ENCODE measurements at regions not wholly inside any gene's neighbourhood (a gene's known extent, or its start where the extent isn't known, plus 50 kb on each side); places are given as distances from the start of the nearest gene placed in this dataset.
"Not testable (repeated sequence)": the region's sequence is repeated elsewhere in the genome, so short reads cannot be mapped to it uniquely, and the experiment has no call there.

- DNase-seq (no peak), ATAC-seq (no peak)
- Mint-ChIP-seq H3K4me1 (no peaks in the 10 kb centered on the region), H3K4me3 (no peak overlapping the region), H3K36me3 (peaks cover 0 to 25% (median 3%) of the 10 kb centered on the region in 3 donors), H3K9me3 (peaks cover 17 to 44% (median 30%) of the 10 kb centered on the region in 9 donors), H3K27ac (no peak overlapping the region), H3K27me3 (peaks cover 0 to 7% (median 0%) of the 10 kb centered on the region in 5 donors)
- POLR2A ChIA-PET: no interaction called here
These were observed 105.6 kb upstream of the NECTIN3 start for GRCh38 chr3:110965976-110966375.

- POLR2A ChIA-PET: no interaction called here
- DNase-seq (no peak), ATAC-seq (no peak)
- Mint-ChIP-seq H3K9me3 (peaks cover 10 to 36% (median 23%) of the 10 kb centered on the region in 9 donors), H3K36me3 (peaks cover 0 to 25% (median 3%) of the 10 kb centered on the region in 3 donors), H3K27ac (no peak overlapping the region), H3K27me3 (peaks cover 0 to 6% (median 0%) of the 10 kb centered on the region in 5 donors), H3K4me1 (no peaks in the 10 kb centered on the region), H3K4me3 (no peak overlapping the region)
These were observed 104.5 kb upstream of the NECTIN3 start for GRCh38 chr3:110966966-110967663.

- Mint-ChIP-seq H3K27ac (no peak overlapping the region), H3K4me3 (no peak overlapping the region), H3K4me1 (no peaks in the 10 kb centered on the region), H3K36me3 (peaks cover 0 to 25% (median 3%) of the 10 kb centered on the region in 3 donors), H3K27me3 (peaks cover 0 to 6% (median 4%) of the 10 kb centered on the region in 5 donors), H3K9me3 (peaks cover 7 to 33% (median 20%) of the 10 kb centered on the region in 9 donors)
- ATAC-seq (no peak), DNase-seq (no peak)
- POLR2A ChIA-PET: no interaction called here
These were observed 103.5 kb upstream of the NECTIN3 start for GRCh38 chr3:110968076-110968475.

- no peak for ATAC-seq
- H3K9me3 Mint-ChIP-seq: peaks cover under 1 to 21% (median 11%) of the 10 kb centered on the region in 9 donors
- POLR2A ChIA-PET: no interaction called here
- peaks cover 3 to 12% (median 7%) of the 10 kb centered on the region in 5 donors for H3K27me3 Mint-ChIP-seq
- no peaks in the 10 kb centered on the region for H3K4me1 Mint-ChIP-seq
- peaks cover 0 to 22% (median 3%) of the 10 kb centered on the region in 3 donors for H3K36me3 Mint-ChIP-seq
- no peak overlapping the region for H3K4me3 Mint-ChIP-seq
- H3K27ac Mint-ChIP-seq: peak overlapping the region in 1 of 10 donors; percentile 25
- DNase-seq: no peak
These were observed 102.1 kb upstream of the NECTIN3 start for GRCh38 chr3:110969229-110970211.

- ATAC-seq: no peak
- no peak overlapping the region for H3K27ac Mint-ChIP-seq
- POLR2A ChIA-PET: no interaction called here
These were observed 100.5 kb upstream of the NECTIN3 start for GRCh38 chr3:110971010-110971601.

GRCh38 chr3:110973263-110973895, 98.2 kb upstream of the NECTIN3 start:
- Mint-ChIP-seq H3K27ac (no peak overlapping the region), H3K9me3 (peaks cover 0 to 14% (median 7%) of the 10 kb centered on the region in 9 donors), H3K27me3 (peaks cover 0 to 10% (median 9%) of the 10 kb centered on the region in 5 donors), H3K36me3 (peaks cover 0 to 12% (median 3%) of the 10 kb centered on the region in 3 donors), H3K4me1 (no peaks in the 10 kb centered on the region), H3K4me3 (no peak overlapping the region)
- DNase-seq (no peak), ATAC-seq (no peak)
- POLR2A ChIA-PET: no interaction called here

More at GRCh38 chr3:110971010-110971601, 100.5 kb upstream of the NECTIN3 start:
- Mint-ChIP-seq H3K4me1 (no peaks in the 10 kb centered on the region), H3K36me3 (peaks cover 0 to 12% (median 3%) of the 10 kb centered on the region in 3 donors), H3K9me3 (peaks cover 0 to 14% (median 7%) of the 10 kb centered on the region in 9 donors), H3K4me3 (no peak overlapping the region), H3K27me3 (peaks cover 3 to 12% (median 9%) of the 10 kb centered on the region in 5 donors)
- DNase-seq: no peak

- Mint-ChIP-seq H3K27ac (no peak overlapping the region), H3K36me3 (peaks cover 0 to 5% (median 3%) of the 10 kb centered on the region in 3 donors), H3K9me3 (peaks cover 0 to 2% (median 0%) of the 10 kb centered on the region in 9 donors), H3K27me3 (peaks cover 0 to 10% (median 9%) of the 10 kb centered on the region in 5 donors), H3K4me3 (no peak overlapping the region), H3K4me1 (no peaks in the 10 kb centered on the region)
- DNase-seq: no peak
- POLR2A ChIA-PET: no interaction called here
- ATAC-seq: no peak
These were observed 96.7 kb upstream of the NECTIN3 start for GRCh38 chr3:110974902-110975301.

GRCh38 chr3:110984456-110985250, 87.0 kb upstream of the NECTIN3 start:
- H3K4me3 Mint-ChIP-seq: no peak overlapping the region
- no peak for ATAC-seq
- H3K4me1 Mint-ChIP-seq: no peaks in the 10 kb centered on the region
- no peak overlapping the region for H3K27ac Mint-ChIP-seq
- peaks cover 0 to 5% (median 0%) of the 10 kb centered on the region in 3 donors for H3K36me3 Mint-ChIP-seq
- H3K27me3 Mint-ChIP-seq: peaks cover 0 to 14% (median 9%) of the 10 kb centered on the region in 5 donors
- POLR2A ChIA-PET: no interaction called here
- DNase-seq: no peak
- peaks cover 0 to 19% (median 9%) of the 10 kb centered on the region in 9 donors for H3K9me3 Mint-ChIP-seq

GRCh38 chr3:110989446-110989845, 82.2 kb upstream of the NECTIN3 start:
- H3K4me3 Mint-ChIP-seq: no peak overlapping the region

GRCh38 chr3:110995461-110996231, 76.0 kb upstream of the NECTIN3 start:
- H3K4me1 Mint-ChIP-seq: no peaks in the 10 kb centered on the region
- no peak overlapping the region for H3K4me3 Mint-ChIP-seq
- no peak for DNase-seq
- POLR2A ChIA-PET: no interaction called here
- no peak overlapping the region for H3K27ac Mint-ChIP-seq
- H3K36me3 Mint-ChIP-seq: no peaks in the 10 kb centered on the region
- H3K27me3 Mint-ChIP-seq: peaks cover 0 to 5% (median 0%) of the 10 kb centered on the region in 5 donors
- no peaks in the 10 kb centered on the region for H3K9me3 Mint-ChIP-seq
- no peak for ATAC-seq

More at GRCh38 chr3:110989446-110989845, 82.2 kb upstream of the NECTIN3 start:
- peaks cover 0 to 17% (median 10%) of the 10 kb centered on the region in 9 donors for H3K9me3 Mint-ChIP-seq
- no peaks in the 10 kb centered on the region for H3K4me1 Mint-ChIP-seq
- POLR2A ChIA-PET: no interaction called here
- H3K27ac Mint-ChIP-seq: no peak overlapping the region
- H3K36me3 Mint-ChIP-seq: peaks cover 0 to 2% (median 0%) of the 10 kb centered on the region in 3 donors
- no peak for ATAC-seq
- H3K27me3 Mint-ChIP-seq: peaks cover 0 to 14% (median 10%) of the 10 kb centered on the region in 5 donors
- no peak for DNase-seq

- ATAC-seq, DNase-seq, H3K27me3 Mint-ChIP-seq, H3K4me3 Mint-ChIP-seq, H3K4me1 Mint-ChIP-seq, H3K36me3 Mint-ChIP-seq, POLR2A ChIA-PET, H3K27ac Mint-ChIP-seq: not testable (repeated sequence)
- peaks cover 0 to 11% (median 0%) of the 10 kb centered on the region in 9 donors for H3K9me3 Mint-ChIP-seq
These were observed 72.8 kb upstream of the NECTIN3 start for GRCh38 chr3:110998766-110999165.
